AG04450 (cell line): ENCODE measurements at regions not wholly inside any gene's neighbourhood (a gene's known extent, or its start where the extent isn't known, plus 50 kb on each side); places are given as distances from the start of the nearest gene placed in this dataset.

Experiments
- CTCF ChIA-PET: fragments of 300-600, 350-600 bp; formaldehyde crosslinking; extraction: SDS; loops from one replicate; lab custom pipeline; 2022; ENCODE audit warnings: antibody characterized with exemption, inconsistent platforms; lab: Charles Lee
- POLR2A ChIA-PET: fragments of 350-600 bp; formaldehyde crosslinking; extraction: SDS; loops from one replicate; lab custom pipeline; 2021; ENCODE audit warnings: antibody characterized with exemption, inconsistent platforms; lab: Yijun Ruan, JAX
- DNase-seq: peaks from one replicate; pipeline ENCODE4 v3.0.0-alpha.2; 2011; ENCODE audit warnings: low read depth, low spot score
- H3K27ac ChIP-seq: one replicate; pipeline ENCODE4 v1.5.1; 2012; ENCODE audit warnings: low read depth, low read length, control low read depth
- H3K27me3 ChIP-seq: one replicate; pipeline ENCODE4 v1.6.0; 2012; ENCODE audit warnings: low read length; ENCODE audit not compliant: control insufficient read depth, insufficient read depth
- H3K4me3 ChIP-seq: 2 replicates; pipeline ENCODE4 v1.5.1; 2011; ENCODE audit warnings: mild to moderate bottlenecking, low read depth, low read length, control low read depth
- H3K9me3 ChIP-seq: 2 replicates; pipeline ENCODE4 v1.5.1; 2012; ENCODE audit warnings: low read length; ENCODE audit not compliant: control insufficient read depth, insufficient read depth
- CTCF ChIP-seq: IDR thresholded peaks from 2 replicates; pipeline ENCODE4 v1.5.1; 2011; ENCODE audit warnings: low read depth, low read length, control low read depth, inconsistent platforms

- TF ChIP-seq CTCF: no peak
- Histone ChIP-seq H3K4me3 (no peak overlapping the region), H3K27ac (no peak overlapping the region), H3K9me3 (peaks cover 76% of the 10 kb centered on the region), H3K27me3 (no peaks in the 10 kb centered on the region)
- ChIA-PET POLR2A (no interaction called here), CTCF (no interaction called here)
- DNase-seq: no peak
These were observed 160.8 kb upstream of the C1orf174 start for GRCh38 chr1:4060850-4061249.

GRCh38 chr1:4061521-4062031, 161.5 kb upstream of the C1orf174 start:
- H3K9me3 ChIP-seq: peaks cover 69% of the 10 kb centered on the region
- ChIA-PET POLR2A (no interaction called here), CTCF (no interaction called here)
- H3K27me3 ChIP-seq: no peaks in the 10 kb centered on the region
- no peak for TF ChIP-seq CTCF
- no peak for DNase-seq
- H3K4me3 ChIP-seq: no peak overlapping the region
- no peak overlapping the region for H3K27ac ChIP-seq

- no peak overlapping the region for H3K4me3 ChIP-seq
- DNase-seq: no peak
- TF ChIP-seq CTCF: no peak
- H3K27me3 ChIP-seq: no peaks in the 10 kb centered on the region
- ChIA-PET POLR2A (no interaction called here), CTCF (no interaction called here)
- H3K27ac ChIP-seq: no peak overlapping the region
- peaks cover 66% of the 10 kb centered on the region for H3K9me3 ChIP-seq
These were observed 162.0 kb upstream of the C1orf174 start for GRCh38 chr1:4062041-4062440.

- Histone ChIP-seq H3K4me3 (no peak overlapping the region), H3K9me3 (peaks cover 66% of the 10 kb centered on the region), H3K27ac (no peak overlapping the region), H3K27me3 (no peaks in the 10 kb centered on the region)
- POLR2A ChIA-PET: no interaction called here
- no peak for TF ChIP-seq CTCF
- no peak for DNase-seq
- CTCF ChIA-PET: no interaction called here
These were observed 162.5 kb upstream of the C1orf174 start for GRCh38 chr1:4062560-4062959.

- TF ChIP-seq CTCF: no peak
- CTCF ChIA-PET: no interaction called here
These were observed 162.9 kb upstream of the C1orf174 start for GRCh38 chr1:4062992-4063391.

More at GRCh38 chr1:4062992-4063391, 162.9 kb upstream of the C1orf174 start:
- Histone ChIP-seq H3K9me3 (peaks cover 66% of the 10 kb centered on the region), H3K27me3 (no peaks in the 10 kb centered on the region), H3K27ac (no peak overlapping the region), H3K4me3 (no peak overlapping the region)
- DNase-seq: no peak
- POLR2A ChIA-PET: no interaction called here
